ENCODE measurements at regions not wholly inside any gene's neighbourhood (a gene's known extent, or its start where the extent isn't known, plus 50 kb on each side); places are given as distances from the start of the nearest gene placed in this dataset.

DNA sequence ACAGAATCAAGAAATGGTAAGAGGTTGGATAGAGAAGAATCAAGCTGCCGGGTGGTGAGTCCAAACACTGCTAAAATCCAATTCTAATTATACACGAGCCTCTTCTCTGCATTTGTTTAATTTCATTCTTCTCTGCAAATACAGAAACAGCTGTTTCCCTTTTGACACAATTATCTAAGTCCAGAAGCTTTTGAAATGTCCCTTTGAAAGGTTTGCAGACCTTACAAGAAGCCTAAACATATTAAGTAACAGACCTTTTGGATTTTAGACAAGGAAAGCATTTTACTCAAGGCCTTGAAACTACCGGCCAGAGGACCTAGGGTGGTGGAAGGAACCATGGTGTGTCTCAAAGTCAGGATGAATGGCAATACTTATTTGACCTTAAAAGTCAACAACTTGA, 403.8 kb upstream of the ADAMTS9 start:
- TF ChIP-seq, protein P1, sequence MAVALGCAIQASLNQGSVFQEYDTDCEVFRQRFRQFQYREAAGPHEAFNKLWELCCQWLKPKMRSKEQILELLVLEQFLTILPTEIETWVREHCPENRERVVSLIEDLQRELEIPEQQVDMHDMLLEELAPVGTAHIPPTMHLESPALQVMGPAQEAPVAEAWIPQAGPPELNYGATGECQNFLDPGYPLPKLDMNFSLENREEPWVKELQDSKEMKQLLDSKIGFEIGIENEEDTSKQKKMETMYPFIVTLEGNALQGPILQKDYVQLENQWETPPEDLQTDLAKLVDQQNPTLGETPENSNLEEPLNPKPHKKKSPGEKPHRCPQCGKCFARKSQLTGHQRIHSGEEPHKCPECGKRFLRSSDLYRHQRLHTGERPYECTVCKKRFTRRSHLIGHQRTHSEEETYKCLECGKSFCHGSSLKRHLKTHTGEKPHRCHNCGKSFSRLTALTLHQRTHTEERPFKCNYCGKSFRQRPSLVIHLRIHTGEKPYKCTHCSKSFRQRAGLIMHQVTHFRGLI (tag by site-specific recombination; IDR thresholded peaks at IDR 0.05) = no peak
- TF ChIP-seq, protein P2, sequence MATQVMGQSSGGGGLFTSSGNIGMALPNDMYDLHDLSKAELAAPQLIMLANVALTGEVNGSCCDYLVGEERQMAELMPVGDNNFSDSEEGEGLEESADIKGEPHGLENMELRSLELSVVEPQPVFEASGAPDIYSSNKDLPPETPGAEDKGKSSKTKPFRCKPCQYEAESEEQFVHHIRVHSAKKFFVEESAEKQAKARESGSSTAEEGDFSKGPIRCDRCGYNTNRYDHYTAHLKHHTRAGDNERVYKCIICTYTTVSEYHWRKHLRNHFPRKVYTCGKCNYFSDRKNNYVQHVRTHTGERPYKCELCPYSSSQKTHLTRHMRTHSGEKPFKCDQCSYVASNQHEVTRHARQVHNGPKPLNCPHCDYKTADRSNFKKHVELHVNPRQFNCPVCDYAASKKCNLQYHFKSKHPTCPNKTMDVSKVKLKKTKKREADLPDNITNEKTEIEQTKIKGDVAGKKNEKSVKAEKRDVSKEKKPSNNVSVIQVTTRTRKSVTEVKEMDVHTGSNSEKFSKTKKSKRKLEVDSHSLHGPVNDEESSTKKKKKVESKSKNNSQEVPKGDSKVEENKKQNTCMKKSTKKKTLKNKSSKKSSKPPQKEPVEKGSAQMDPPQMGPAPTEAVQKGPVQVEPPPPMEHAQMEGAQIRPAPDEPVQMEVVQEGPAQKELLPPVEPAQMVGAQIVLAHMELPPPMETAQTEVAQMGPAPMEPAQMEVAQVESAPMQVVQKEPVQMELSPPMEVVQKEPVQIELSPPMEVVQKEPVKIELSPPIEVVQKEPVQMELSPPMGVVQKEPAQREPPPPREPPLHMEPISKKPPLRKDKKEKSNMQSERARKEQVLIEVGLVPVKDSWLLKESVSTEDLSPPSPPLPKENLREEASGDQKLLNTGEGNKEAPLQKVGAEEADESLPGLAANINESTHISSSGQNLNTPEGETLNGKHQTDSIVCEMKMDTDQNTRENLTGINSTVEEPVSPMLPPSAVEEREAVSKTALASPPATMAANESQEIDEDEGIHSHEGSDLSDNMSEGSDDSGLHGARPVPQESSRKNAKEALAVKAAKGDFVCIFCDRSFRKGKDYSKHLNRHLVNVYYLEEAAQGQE (tag by site-specific recombination; IDR thresholded peaks at IDR 0.05) = no peak
- TF ChIP-seq, protein P3, sequence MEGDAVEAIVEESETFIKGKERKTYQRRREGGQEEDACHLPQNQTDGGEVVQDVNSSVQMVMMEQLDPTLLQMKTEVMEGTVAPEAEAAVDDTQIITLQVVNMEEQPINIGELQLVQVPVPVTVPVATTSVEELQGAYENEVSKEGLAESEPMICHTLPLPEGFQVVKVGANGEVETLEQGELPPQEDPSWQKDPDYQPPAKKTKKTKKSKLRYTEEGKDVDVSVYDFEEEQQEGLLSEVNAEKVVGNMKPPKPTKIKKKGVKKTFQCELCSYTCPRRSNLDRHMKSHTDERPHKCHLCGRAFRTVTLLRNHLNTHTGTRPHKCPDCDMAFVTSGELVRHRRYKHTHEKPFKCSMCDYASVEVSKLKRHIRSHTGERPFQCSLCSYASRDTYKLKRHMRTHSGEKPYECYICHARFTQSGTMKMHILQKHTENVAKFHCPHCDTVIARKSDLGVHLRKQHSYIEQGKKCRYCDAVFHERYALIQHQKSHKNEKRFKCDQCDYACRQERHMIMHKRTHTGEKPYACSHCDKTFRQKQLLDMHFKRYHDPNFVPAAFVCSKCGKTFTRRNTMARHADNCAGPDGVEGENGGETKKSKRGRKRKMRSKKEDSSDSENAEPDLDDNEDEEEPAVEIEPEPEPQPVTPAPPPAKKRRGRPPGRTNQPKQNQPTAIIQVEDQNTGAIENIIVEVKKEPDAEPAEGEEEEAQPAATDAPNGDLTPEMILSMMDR (tag by site-specific recombination; IDR thresholded peaks at IDR 0.05) = no peak
- no peak for TF ChIP-seq PRDM1 (tag by site-specific recombination; IDR thresholded peaks at IDR 0.05)
- no peak for TF ChIP-seq ZSCAN16 (tag by site-specific recombination; IDR thresholded peaks at IDR 0.05)
- no peak for TF ChIP-seq ZNF530 (tag by site-specific recombination; IDR thresholded peaks at IDR 0.05; ENCODE audit: low read depth)
- no peak for TF ChIP-seq ZNF121 (tag by site-specific recombination; IDR thresholded peaks at IDR 0.05)
- no peak for TF ChIP-seq HOXA7 (CRISPR knock-in tag; IDR thresholded peaks at IDR 0.05; ENCODE audit: borderline replicate concordance)

Data from HEK293 (cell line).